ENCODE measurements at regions not wholly inside any gene's neighbourhood (a gene's known extent, or its start where the extent isn't known, plus 50 kb on each side); places are given as distances from the start of the nearest gene placed in this dataset.
"Not testable (repeated sequence)": the region's sequence is repeated elsewhere in the genome, so short reads cannot be mapped to it uniquely, and the experiment has no call there.

DNA sequence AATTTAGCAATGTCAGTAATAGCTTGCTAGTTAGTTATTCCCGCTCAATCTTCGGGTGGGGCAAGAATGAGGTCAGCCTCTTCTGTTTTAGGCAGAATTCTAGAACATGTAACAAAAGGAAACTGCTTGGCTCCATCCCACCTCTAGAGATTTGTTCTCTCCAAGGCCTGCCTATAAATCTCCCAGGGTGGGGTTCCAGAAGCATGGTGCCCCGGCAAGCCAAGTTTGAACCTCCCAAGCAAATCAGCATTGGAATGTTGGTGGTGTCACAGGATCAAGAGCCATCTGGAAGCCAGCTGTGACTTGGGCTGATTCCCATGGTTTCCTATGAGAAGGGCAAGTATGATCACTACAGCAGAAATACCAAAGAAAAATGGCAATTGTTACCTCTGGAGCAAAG, 79.8 kb upstream of the SMURF2 start:
- not testable (repeated sequence) for TF ChIP-seq FOXM1 (IDR thresholded peaks at IDR 0.05; ENCODE audit: low read depth); GABPA (IDR thresholded peaks at IDR 0.05; ENCODE audit: low read depth); FOSL2 (IDR thresholded peaks at IDR 0.05; ENCODE audit: borderline replicate concordance, low read depth); CHD2 (IDR thresholded peaks at IDR 0.05; ENCODE audit: low read length, partially characterized antibody); GATA2 (CRISPR knock-in tag; IDR thresholded peaks at IDR 0.05); POLR2AphosphoS5 (IDR thresholded peaks at IDR 0.05; ENCODE audit: low read depth, low read length); SMC3 (IDR thresholded peaks at IDR 0.05; ENCODE audit: low read depth, low read length); MXI1 (IDR thresholded peaks at IDR 0.05; ENCODE audit: low read depth, low read length); EZH2phosphoT487 (IDR thresholded peaks at IDR 0.05; ENCODE audit: borderline replicate concordance, low read depth)
- TF ChIP-seq, protein P1, sequence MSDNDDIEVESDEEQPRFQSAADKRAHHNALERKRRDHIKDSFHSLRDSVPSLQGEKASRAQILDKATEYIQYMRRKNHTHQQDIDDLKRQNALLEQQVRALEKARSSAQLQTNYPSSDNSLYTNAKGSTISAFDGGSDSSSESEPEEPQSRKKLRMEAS (IDR thresholded peaks at IDR 0.05; ENCODE audit: low read depth), result not testable (repeated sequence)
- TF ChIP-seq, protein P2, sequence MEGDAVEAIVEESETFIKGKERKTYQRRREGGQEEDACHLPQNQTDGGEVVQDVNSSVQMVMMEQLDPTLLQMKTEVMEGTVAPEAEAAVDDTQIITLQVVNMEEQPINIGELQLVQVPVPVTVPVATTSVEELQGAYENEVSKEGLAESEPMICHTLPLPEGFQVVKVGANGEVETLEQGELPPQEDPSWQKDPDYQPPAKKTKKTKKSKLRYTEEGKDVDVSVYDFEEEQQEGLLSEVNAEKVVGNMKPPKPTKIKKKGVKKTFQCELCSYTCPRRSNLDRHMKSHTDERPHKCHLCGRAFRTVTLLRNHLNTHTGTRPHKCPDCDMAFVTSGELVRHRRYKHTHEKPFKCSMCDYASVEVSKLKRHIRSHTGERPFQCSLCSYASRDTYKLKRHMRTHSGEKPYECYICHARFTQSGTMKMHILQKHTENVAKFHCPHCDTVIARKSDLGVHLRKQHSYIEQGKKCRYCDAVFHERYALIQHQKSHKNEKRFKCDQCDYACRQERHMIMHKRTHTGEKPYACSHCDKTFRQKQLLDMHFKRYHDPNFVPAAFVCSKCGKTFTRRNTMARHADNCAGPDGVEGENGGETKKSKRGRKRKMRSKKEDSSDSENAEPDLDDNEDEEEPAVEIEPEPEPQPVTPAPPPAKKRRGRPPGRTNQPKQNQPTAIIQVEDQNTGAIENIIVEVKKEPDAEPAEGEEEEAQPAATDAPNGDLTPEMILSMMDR (IDR thresholded peaks at IDR 0.05), result not testable (repeated sequence)
- TF ChIP-seq, protein P3, sequence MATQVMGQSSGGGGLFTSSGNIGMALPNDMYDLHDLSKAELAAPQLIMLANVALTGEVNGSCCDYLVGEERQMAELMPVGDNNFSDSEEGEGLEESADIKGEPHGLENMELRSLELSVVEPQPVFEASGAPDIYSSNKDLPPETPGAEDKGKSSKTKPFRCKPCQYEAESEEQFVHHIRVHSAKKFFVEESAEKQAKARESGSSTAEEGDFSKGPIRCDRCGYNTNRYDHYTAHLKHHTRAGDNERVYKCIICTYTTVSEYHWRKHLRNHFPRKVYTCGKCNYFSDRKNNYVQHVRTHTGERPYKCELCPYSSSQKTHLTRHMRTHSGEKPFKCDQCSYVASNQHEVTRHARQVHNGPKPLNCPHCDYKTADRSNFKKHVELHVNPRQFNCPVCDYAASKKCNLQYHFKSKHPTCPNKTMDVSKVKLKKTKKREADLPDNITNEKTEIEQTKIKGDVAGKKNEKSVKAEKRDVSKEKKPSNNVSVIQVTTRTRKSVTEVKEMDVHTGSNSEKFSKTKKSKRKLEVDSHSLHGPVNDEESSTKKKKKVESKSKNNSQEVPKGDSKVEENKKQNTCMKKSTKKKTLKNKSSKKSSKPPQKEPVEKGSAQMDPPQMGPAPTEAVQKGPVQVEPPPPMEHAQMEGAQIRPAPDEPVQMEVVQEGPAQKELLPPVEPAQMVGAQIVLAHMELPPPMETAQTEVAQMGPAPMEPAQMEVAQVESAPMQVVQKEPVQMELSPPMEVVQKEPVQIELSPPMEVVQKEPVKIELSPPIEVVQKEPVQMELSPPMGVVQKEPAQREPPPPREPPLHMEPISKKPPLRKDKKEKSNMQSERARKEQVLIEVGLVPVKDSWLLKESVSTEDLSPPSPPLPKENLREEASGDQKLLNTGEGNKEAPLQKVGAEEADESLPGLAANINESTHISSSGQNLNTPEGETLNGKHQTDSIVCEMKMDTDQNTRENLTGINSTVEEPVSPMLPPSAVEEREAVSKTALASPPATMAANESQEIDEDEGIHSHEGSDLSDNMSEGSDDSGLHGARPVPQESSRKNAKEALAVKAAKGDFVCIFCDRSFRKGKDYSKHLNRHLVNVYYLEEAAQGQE (IDR thresholded peaks at IDR 0.05; ENCODE audit: low read depth, low read length), result not testable (repeated sequence)

Measured in SK-N-SH (cell line).